Breast epithelium (tissue), 3 donors: ENCODE measurements at regions not wholly inside any gene's neighbourhood (a gene's known extent, or its start where the extent isn't known, plus 50 kb on each side); places are given as distances from the start of the nearest gene placed in this dataset.
"Not testable (repeated sequence)": the region's sequence is repeated elsewhere in the genome, so short reads cannot be mapped to it uniquely, and the experiment has no call there.

Source experiments
- POLR2A ChIP-seq: fragments of 450-650 bp; IDR thresholded peaks from one replicate; pipeline ENCODE4 v1.6.1; 2016; ENCODE audit warnings: antibody characterized with exemption, mild to moderate bottlenecking, moderate library complexity
- TF ChIP-seq, protein P1 (sequence below), 3 donors: fragments of 450-650 bp; IDR thresholded peaks; one replicate each; pipeline ENCODE4 v1.5.1; 2016 to 2017; ENCODE audit warnings: antibody characterized with exemption in 3 of 3, mild to moderate bottlenecking in 3 of 3, moderate library complexity in 3 of 3

DNA sequence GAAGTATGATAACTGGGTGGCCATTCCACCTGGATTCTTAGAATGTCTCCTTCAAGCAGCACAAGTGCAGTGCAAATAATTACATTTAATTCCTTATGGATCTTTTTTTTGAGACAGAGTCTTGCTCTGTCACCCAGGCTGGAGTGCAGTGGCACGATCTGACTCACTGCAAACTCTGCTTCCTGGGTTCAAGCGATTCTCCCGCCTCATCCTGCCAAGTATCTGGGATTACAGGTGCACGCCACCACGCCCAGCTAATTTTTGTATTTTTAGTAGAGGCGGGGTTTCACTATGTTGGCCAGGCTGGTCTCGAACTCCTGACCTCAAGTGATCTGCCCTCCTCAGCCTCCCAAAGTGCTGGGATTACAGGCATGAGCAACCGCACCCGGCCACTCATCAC is 80.7 kb upstream of the ABHD2 start:
- TF ChIP-seq, protein P1, sequence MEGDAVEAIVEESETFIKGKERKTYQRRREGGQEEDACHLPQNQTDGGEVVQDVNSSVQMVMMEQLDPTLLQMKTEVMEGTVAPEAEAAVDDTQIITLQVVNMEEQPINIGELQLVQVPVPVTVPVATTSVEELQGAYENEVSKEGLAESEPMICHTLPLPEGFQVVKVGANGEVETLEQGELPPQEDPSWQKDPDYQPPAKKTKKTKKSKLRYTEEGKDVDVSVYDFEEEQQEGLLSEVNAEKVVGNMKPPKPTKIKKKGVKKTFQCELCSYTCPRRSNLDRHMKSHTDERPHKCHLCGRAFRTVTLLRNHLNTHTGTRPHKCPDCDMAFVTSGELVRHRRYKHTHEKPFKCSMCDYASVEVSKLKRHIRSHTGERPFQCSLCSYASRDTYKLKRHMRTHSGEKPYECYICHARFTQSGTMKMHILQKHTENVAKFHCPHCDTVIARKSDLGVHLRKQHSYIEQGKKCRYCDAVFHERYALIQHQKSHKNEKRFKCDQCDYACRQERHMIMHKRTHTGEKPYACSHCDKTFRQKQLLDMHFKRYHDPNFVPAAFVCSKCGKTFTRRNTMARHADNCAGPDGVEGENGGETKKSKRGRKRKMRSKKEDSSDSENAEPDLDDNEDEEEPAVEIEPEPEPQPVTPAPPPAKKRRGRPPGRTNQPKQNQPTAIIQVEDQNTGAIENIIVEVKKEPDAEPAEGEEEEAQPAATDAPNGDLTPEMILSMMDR (IDR thresholded peaks at IDR 0.05) = not testable (repeated sequence)
- TF ChIP-seq POLR2A = not testable (repeated sequence)
